Endothelial cell of umbilical vein (primary cell): ENCODE measurements at regions not wholly inside any gene's neighbourhood (a gene's known extent, or its start where the extent isn't known, plus 50 kb on each side); places are given as distances from the start of the nearest gene placed in this dataset.

Experiments used
- BruUV-seq: library from RNA; stranded (reverse); fragments of 400-500 nt; replicated peaks from 2 replicates; lab custom pipeline; 2021; lab: Mats Ljungman, UMichigan
- CTCF ChIA-PET: fragments of 300-600, 350-600 bp; sonication (Branson Sonifier 250); formaldehyde crosslinking; loops from one replicate; lab custom pipeline; 2021; ENCODE audit warnings: antibody characterized with exemption, inconsistent platforms; lab: Charles Lee
- POLR2A ChIA-PET: fragments of 300-600, 350-600 bp; sonication (Branson Sonifier 250); formaldehyde crosslinking; loops from one replicate; lab custom pipeline; 2021; ENCODE audit warnings: antibody characterized with exemption, inconsistent platforms; lab: Charles Lee
- DNase-seq: peaks from one replicate; pipeline ENCODE4 v3.0.0-alpha.2; 2011; ENCODE audit warnings: low read depth, low spot score
- FAIRE-seq: peaks from 2 replicates; lab custom pipeline; 2011; peaks lifted over from hg19 to GRCh38; lab: Jason Lieb, UNC
- H2AFZ ChIP-seq: 2 replicates; pipeline ENCODE4 v1.6.0; 2012; ENCODE audit warnings: low read depth, low read length, control low read depth, inconsistent platforms
- H3K27ac ChIP-seq: 2 replicates; pipeline ENCODE4 v1.5.1; 2011; ENCODE audit warnings: low read depth, mild to moderate bottlenecking, control low read depth, low read length, moderate library complexity; ENCODE audit not compliant: insufficient read depth
- H3K27me3 ChIP-seq, 2 experiments: 2 replicates each; pipeline versions ENCODE4 v1.6.0 to v1.6.1; 2011; ENCODE audit warnings: low read length in 2 of 2, mixed read lengths in 1 of 2; ENCODE audit not compliant: control insufficient read depth in 2 of 2, insufficient read depth in 2 of 2
- H3K36me3 ChIP-seq, 2 experiments: 2 replicates in 1 of 2; 3 replicates in 1 of 2; pipeline ENCODE4 v1.5.1; 2011; ENCODE audit warnings: low read length in 2 of 2, mild to moderate bottlenecking in 1 of 2, moderate library complexity in 1 of 2; ENCODE audit not compliant: control insufficient read depth in 2 of 2, insufficient read depth in 2 of 2; ENCODE audit errors: extremely low read depth in 1 of 2
- H3K4me1 ChIP-seq: 3 replicates; pipeline ENCODE4 v1.5.1; 2011; ENCODE audit warnings: mild to moderate bottlenecking, low read length; ENCODE audit not compliant: control insufficient read depth, insufficient read depth; ENCODE audit errors: extremely low read depth
- H3K4me2 ChIP-seq: 2 replicates; pipeline ENCODE4 v1.6.1; 2011; ENCODE audit warnings: low read length, control low read depth, mixed read lengths; ENCODE audit not compliant: insufficient read depth
- H3K4me3 ChIP-seq, 3 experiments: fragments of 200-600 bp in 1 of 3; sonication (generic), shearing (Covaris generic) in 1 of 3; replicated peaks in 1 of 3; 2 replicates each; pipeline ENCODE4 v1.5.1; 2011 to 2016; ENCODE audit warnings: control low read depth in 3 of 3, low read length in 3 of 3, mild to moderate bottlenecking in 2 of 3, inconsistent platforms in 1 of 3, low read depth in 1 of 3, moderate library complexity in 1 of 3; ENCODE audit not compliant: insufficient read depth in 1 of 3
- H3K79me2 ChIP-seq: 2 replicates; pipeline ENCODE4 v1.6.0; 2012; ENCODE audit warnings: low read length, inconsistent platforms; ENCODE audit not compliant: control insufficient read depth, insufficient read depth
- H3K9ac ChIP-seq: replicated peaks from 2 replicates; pipeline ENCODE3; 2011; ENCODE audit warnings: low read length, control low read depth; ENCODE audit not compliant: insufficient read depth; ENCODE audit errors: extremely low read depth
- H3K9me1 ChIP-seq: replicated peaks from 3 replicates; pipeline ENCODE4 v1.6.0; 2011; ENCODE audit warnings: mild to moderate bottlenecking, low read length; ENCODE audit not compliant: control insufficient read depth, insufficient read depth; ENCODE audit errors: extremely low read depth
- H3K9me3 ChIP-seq: replicated peaks from 2 replicates; pipeline ENCODE4 v1.5.1; 2012; ENCODE audit warnings: low read length, inconsistent platforms; ENCODE audit not compliant: control insufficient read depth, insufficient read depth
- H4K20me1 ChIP-seq: replicated peaks from 2 replicates; pipeline ENCODE3; 2011; ENCODE audit warnings: mild to moderate bottlenecking, low read length; ENCODE audit not compliant: control insufficient read depth, insufficient read depth; ENCODE audit errors: extremely low read depth
- EZH2 ChIP-seq: IDR thresholded peaks from 2 replicates; pipeline ENCODE4 v1.6.1; 2012; ENCODE audit warnings: borderline replicate concordance, low read depth, mild to moderate bottlenecking, moderate library complexity, low read length, inconsistent platforms; ENCODE audit not compliant: severe bottlenecking
- GATA2 ChIP-seq: IDR thresholded peaks from 2 replicates; pipeline ENCODE4 v1.7.0; 2011; ENCODE audit warnings: low read depth, mild to moderate bottlenecking, moderate library complexity, mixed read lengths, low read length; ENCODE audit not compliant: insufficient read length, insufficient read depth
- JUN ChIP-seq: IDR thresholded peaks from 2 replicates; pipeline ENCODE4 v1.6.1; 2011; ENCODE audit warnings: borderline replicate concordance, low read depth; ENCODE audit not compliant: insufficient read length, insufficient read depth
- MYC ChIP-seq: IDR thresholded peaks from one replicate; pipeline ENCODE4 v1.6.1; 2011; ENCODE audit warnings: mild to moderate bottlenecking, low read depth, low read length
- POLR2A ChIP-seq: IDR thresholded peaks from 2 replicates; pipeline ENCODE4 v1.6.1; 2012; ENCODE audit warnings: low read depth, mild to moderate bottlenecking, control low read depth, low read length
- POLR2AphosphoS5 ChIP-seq: IDR thresholded peaks from 2 replicates; pipeline ENCODE4 v1.6.1; 2012; ENCODE audit warnings: low read depth, mild to moderate bottlenecking, control low read depth, low read length, moderate library complexity; ENCODE audit not compliant: insufficient read depth
- dilution Hi-C: fragments of 300-500 bp; cut with MboI; formaldehyde crosslinking; loops from one replicate; pipeline ENCODE4 v1.15.0; 2019; ENCODE audit warnings: low sequenced_read_pairs; ENCODE audit not compliant: extremely low pct_ligation_motif_present
- intact Hi-C: fragments of 100-400 bp; cut with micrococcal nuclease; formaldehyde crosslinking; loops from one replicate; pipeline ENCODE4 v1.10.0; 2022
- TF ChIP-seq, protein P1 (sequence below): IDR thresholded peaks from 2 replicates; pipeline ENCODE4 v1.6.1; 2011; ENCODE audit not compliant: insufficient read depth, insufficient read length
- TF ChIP-seq, protein P2 (sequence below), 2 donors: IDR thresholded peaks; 1 replicate in 1 of 2; 2 replicates in 1 of 2; pipeline ENCODE4 v1.5.1; 2011; ENCODE audit warnings: low read length in 2 of 2, mild to moderate bottlenecking in 2 of 2, moderate library complexity in 2 of 2, control low read depth in 1 of 2, inconsistent platforms in 1 of 2, low read depth in 1 of 2; ENCODE audit not compliant: insufficient read depth in 1 of 2; ENCODE audit errors: extremely low read depth in 1 of 2

DNA sequence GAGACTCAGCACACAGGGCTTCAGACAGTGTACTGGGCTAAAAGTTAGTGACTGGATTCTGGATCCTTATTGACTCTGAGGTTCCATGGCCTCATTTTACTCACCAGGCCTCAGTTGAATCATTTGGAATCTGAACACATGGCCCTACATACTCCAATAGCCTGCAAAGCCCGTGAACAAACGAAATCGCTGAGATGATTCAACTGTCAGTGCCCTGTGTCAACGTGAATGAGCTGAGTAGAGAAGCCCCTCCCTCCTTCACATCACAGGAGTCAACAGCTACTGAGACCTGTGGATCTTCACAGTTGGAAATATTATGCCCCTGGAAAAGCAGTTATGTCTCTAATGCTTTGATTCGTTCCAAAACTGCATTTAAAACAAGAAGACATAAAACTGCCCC, 429.3 kb downstream of the GADD45G start:
- Histone ChIP-seq H4K20me1 (no peaks in the 10 kb centered on the region), H3K36me3 (no peaks in the 10 kb centered on the region), H3K4me1 (no peaks in the 10 kb centered on the region), H3K9ac (no peak overlapping the region), H3K27me3 (no peaks in the 10 kb centered on the region), H3K27ac (no peak overlapping the region), H3K79me2 (no peaks in the 10 kb centered on the region), H3K4me3 (no peak overlapping the region), H3K9me1 (no peaks in the 10 kb centered on the region), H3K4me2 (no peak overlapping the region), H2AFZ (no peak overlapping the region), H3K9me3 (no peaks in the 10 kb centered on the region)
- intact Hi-C loops (no loop called here), dilution Hi-C loops (no loop called here)
- ChIA-PET CTCF (no interaction called here), POLR2A (no interaction called here)
- no TSS peak for BruUV-seq
- no peak for DNase-seq
- TF ChIP-seq GATA2 = no peak
- no peak for TF ChIP-seq EZH2
- TF ChIP-seq MYC = no peak
- TF ChIP-seq POLR2A = no peak
- no peak for TF ChIP-seq JUN
- FAIRE-seq = no peak

DNA sequence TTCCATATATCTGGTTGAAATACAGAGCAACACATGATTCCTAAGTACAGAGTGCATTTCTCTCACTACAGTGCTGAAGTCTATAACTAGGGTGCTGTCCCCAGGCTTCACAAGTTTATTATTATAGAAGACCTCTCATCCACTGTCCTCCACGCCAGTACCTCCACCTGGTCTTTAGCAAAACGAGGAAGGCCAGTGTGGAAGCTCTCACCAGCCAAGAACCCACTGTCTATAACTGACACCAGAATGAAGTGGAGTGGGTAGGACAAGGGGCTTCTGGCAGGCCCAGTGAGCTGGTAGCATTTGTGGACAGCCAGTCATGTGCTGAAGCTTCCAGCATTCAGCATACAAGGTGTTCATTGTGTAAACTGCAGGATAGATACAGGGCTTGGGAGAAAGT, 430.7 kb downstream of the GADD45G start:
- Histone ChIP-seq H3K79me2 (no peaks in the 10 kb centered on the region), H3K4me1 (no peaks in the 10 kb centered on the region), H3K27ac (no peak overlapping the region), H3K4me2 (no peak overlapping the region), H3K9me1 (no peaks in the 10 kb centered on the region), H3K36me3 (no peaks in the 10 kb centered on the region), H2AFZ (no peak overlapping the region), H3K4me3 (no peak overlapping the region), H3K9me3 (no peaks in the 10 kb centered on the region), H3K27me3 (no peaks in the 10 kb centered on the region), H3K9ac (no peak overlapping the region), H4K20me1 (no peaks in the 10 kb centered on the region)
- TF ChIP-seq, protein P1, sequence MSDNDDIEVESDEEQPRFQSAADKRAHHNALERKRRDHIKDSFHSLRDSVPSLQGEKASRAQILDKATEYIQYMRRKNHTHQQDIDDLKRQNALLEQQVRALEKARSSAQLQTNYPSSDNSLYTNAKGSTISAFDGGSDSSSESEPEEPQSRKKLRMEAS = no peak
- no peak for TF ChIP-seq POLR2AphosphoS5
- TF ChIP-seq, protein P2, sequence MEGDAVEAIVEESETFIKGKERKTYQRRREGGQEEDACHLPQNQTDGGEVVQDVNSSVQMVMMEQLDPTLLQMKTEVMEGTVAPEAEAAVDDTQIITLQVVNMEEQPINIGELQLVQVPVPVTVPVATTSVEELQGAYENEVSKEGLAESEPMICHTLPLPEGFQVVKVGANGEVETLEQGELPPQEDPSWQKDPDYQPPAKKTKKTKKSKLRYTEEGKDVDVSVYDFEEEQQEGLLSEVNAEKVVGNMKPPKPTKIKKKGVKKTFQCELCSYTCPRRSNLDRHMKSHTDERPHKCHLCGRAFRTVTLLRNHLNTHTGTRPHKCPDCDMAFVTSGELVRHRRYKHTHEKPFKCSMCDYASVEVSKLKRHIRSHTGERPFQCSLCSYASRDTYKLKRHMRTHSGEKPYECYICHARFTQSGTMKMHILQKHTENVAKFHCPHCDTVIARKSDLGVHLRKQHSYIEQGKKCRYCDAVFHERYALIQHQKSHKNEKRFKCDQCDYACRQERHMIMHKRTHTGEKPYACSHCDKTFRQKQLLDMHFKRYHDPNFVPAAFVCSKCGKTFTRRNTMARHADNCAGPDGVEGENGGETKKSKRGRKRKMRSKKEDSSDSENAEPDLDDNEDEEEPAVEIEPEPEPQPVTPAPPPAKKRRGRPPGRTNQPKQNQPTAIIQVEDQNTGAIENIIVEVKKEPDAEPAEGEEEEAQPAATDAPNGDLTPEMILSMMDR (IDR thresholded peaks at IDR 0.05; ENCODE audit: extremely low read depth in 1 of 2, insufficient read depth in 1 of 2, low read depth in 1 of 2, low read length in 2 of 2) = no peak
- TF ChIP-seq MYC = no peak
- no peak for TF ChIP-seq POLR2A
- no peak for TF ChIP-seq GATA2
- ChIA-PET CTCF (interaction anchor here (1.1 kb wide), 1 partner anchor 438 kb away, joined by 5 read pairs; no protein-coding TSS in a partner anchor), POLR2A (no interaction called here)
- dilution Hi-C loops = no loop called here
- intact Hi-C loops = no loop called here
- FAIRE-seq = no peak
- DNase-seq = no peak
- no TSS peak for BruUV-seq
